ENCODE measurements at regions not wholly inside any gene's neighbourhood (a gene's known extent, or its start where the extent isn't known, plus 50 kb on each side); places are given as distances from the start of the nearest gene placed in this dataset.
"Not testable (repeated sequence)": the region's sequence is repeated elsewhere in the genome, so short reads cannot be mapped to it uniquely, and the experiment has no call there.

GRCh38 chr5:97936231-97936630, 753.2 kb upstream of the RIOK2 start:
- no peak for DNase-seq (ENCODE audit: low spot score)

GRCh38 chr5:97937846-97938245, 754.8 kb upstream of the RIOK2 start:
- no peak for DNase-seq (ENCODE audit: low spot score)

DNA sequence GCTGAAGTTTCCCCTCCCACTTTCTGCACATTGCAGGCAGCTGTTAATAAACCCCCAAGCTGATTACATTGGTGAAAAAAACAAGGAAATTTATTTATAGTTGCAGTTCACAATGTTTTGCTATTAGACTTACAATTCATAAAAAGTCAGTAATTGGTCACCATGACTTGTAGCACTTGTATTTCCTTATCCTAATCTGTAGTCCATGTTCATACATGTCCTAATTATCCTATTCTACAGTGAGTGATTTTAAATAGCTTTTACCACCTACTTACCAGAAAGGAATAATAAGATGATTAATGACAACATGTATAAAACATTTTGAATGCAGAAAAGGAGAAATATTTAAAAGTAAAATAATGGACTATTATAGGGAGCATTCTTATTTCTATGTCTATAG, 760.0 kb upstream of the RIOK2 start:
- no peak for DNase-seq (ENCODE audit: low spot score)

- DNase-seq (ENCODE audit: low spot score), result no peak
These were observed 768.1 kb upstream of the RIOK2 start for GRCh38 chr5:97951139-97951538.

GRCh38 chr5:97955450-97955849, 772.4 kb upstream of the RIOK2 start:
- no peak for DNase-seq (ENCODE audit: low spot score)

DNA sequence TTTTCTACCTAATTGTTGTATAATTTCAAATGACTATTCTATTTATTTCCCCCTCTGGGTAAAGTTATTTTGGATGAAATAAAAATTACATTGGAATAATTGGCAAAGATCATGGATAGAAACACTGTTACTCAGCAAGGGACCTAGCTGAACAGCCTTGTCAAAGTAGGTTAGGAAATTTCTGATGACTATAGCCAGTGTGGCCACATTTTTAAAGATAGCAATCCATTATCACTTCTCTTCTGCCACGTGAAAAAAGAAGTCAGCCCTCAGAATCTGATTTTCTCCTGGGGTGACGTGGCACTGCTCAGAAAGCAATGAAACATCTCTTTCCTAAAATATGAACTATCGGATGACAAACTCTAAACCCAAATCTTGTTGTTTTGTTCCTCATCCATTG, 784.2 kb upstream of the RIOK2 start:
- DNase-seq (ENCODE audit: low spot score), result no peak

- no peak for DNase-seq (ENCODE audit: low spot score)
These were observed 785.3 kb upstream of the RIOK2 start for GRCh38 chr5:97968346-97968745.

GRCh38 chr5:97979740-97980139, 793.7 kb upstream of the RGMB start:
- no peak for DNase-seq (ENCODE audit: low spot score)

- DNase-seq (ENCODE audit: low spot score), result no peak
These were observed 793.2 kb upstream of the RGMB start for GRCh38 chr5:97980291-97980690.

GRCh38 chr5:97986069-97986468, 787.4 kb upstream of the RGMB start:
- no peak for DNase-seq (ENCODE audit: low spot score)

DNA sequence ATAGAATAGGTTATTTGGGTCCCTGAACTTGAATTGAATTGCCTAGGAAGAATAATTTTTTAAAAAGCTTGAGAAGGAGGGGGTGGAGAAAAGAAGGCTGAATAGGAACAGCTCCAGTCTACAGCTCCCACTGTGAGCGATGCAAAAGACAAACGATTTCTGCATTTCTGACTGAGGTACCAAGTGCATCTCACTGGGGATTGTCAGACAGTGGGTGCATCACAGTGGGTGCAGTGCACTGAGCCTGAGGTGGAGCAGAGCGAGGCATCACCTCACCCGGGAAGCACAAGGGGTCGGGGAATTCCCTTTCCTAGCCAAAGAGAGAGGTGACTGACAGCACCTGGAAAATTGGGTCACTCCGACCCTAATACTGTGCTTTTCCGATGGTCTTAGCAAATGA, 782.2 kb upstream of the RGMB start:
- DNase-seq (ENCODE audit: low spot score), result no peak

GRCh38 chr5:97998941-97999340, 774.5 kb upstream of the RGMB start:
- DNase-seq (ENCODE audit: low spot score), result no peak

DNA sequence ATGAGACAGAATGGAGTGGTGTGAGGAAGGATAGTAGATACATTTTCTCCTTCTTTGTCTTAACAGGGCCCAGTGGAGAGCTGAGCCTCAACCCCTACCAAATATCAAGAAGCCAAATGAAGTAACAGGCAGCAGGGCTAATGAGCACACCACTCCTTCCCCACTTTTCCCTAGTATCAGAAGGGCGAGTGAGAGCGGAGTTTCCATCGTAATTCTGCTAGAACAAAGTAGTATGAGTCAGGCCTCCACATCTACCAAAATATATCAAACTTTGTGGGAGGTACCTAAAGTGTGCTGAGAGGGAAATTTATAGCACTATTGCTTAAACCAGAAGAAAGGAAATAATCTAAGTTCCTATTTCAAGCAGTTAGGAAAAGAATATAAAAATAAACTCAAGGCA, 769.0 kb upstream of the RGMB start:
- no peak for DNase-seq (ENCODE audit: low spot score)

- no peak for DNase-seq (ENCODE audit: low spot score)
These were observed 756.7 kb upstream of the RGMB start for GRCh38 chr5:98016771-98017170.

DNA sequence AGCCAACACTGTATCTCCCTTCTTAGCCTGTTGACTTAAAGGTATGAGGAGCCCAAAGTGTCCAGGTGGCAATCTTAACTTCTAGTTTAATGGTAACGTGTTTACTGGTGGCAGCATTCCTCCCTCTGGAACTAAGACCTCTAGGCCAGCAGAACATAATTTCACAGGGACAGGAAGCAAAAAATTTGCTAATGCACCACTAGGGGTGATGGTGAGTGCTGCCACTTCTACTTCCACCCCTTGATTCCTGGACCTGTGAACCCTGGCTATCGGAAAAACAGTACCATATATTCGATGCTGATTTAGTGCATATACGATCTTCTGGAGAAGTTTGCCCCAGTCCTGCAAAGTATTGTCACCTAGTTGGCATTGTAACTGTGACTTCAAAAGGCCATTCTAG, 743.2 kb upstream of the RGMB start:
- not testable (repeated sequence) for DNase-seq (ENCODE audit: low spot score)

DNA sequence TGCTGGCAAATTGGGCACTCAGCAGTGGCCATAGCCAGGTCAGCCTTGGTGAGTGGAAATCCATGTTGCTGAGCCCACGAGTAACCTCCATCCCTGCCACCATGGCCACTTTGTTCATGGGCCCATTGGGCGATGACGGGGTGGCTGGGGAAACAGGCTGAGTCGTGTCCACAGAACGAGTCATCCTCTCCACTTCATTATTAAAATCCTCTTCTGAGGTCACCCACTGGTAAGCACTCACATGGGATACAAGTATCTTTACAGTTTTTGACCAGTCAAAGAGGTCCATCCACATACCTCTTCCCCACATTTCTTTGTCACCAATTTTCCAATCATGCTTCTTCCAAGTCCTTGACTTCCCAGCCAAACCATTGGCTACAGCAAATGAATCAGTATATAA, 742.4 kb upstream of the RGMB start:
- DNase-seq (ENCODE audit: low spot score), result not testable (repeated sequence)

DNA sequence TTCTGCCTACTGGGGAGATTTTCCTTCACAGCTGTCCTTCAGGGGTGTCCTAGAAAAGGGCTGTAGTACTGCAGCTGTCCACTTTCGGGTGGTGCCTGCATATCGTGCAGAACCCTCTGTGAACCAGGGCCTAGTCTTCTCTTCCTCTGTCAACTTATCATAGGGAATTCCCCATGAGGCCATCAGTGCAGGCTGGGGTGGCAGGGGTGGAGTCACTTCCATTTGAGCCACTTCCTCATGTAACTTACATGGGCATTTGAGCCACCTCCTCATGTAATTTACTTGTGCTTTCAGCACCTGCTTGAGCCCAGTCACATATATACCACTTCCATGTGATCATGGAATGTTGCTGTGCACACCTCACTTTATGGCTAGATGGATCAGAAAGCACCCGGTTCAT, 742.0 kb upstream of the RGMB start:
- no peak for DNase-seq (ENCODE audit: low spot score)

DNA sequence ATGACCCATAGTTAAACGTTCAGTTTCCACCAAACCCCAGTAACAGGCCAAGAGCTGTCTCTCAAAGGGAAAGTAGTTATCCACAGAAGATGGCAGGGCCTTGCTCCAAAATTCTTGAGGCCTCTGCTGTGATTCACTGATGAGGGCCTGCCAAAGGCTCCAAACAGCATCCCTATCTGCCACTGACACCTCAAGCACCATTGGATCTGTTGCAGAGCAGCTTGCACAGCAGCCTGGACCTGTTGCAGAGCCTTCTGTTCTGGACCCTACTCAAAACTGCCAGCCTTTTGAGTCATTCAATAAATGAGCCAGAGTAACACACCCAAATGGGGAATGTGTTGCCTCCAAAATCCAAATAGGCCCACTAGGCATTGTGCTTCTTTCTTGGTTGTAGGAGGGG, 741.5 kb upstream of the RGMB start:
- DNase-seq (ENCODE audit: low spot score), result no peak

GRCh38 chr5:98041661-98042060, 731.8 kb upstream of the RGMB start:
- no peak for DNase-seq (ENCODE audit: low spot score)

- no peak for DNase-seq (ENCODE audit: low spot score)
These were observed 730.9 kb upstream of the RGMB start for GRCh38 chr5:98042521-98042920.

DNA sequence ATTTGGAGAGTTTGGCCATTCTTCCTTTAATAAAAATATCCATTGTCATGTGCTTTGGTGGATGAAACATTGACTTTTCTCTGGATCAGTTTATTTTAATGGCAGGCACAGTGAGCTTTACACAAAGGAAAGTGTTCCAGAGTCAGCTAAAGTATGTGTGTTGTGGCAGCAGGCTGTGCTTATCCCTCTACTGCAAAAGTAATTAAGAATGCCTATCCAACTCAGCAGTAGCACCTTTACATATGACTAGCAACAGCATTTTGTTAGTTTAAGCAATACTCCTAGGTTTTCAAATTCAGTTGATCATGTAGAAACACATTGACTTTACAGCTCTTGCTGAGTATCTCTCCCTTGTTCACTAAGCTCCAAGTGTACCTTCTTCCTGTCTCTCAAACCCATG, 730.5 kb upstream of the RGMB start:
- DNase-seq (ENCODE audit: low spot score), result no peak

DNA sequence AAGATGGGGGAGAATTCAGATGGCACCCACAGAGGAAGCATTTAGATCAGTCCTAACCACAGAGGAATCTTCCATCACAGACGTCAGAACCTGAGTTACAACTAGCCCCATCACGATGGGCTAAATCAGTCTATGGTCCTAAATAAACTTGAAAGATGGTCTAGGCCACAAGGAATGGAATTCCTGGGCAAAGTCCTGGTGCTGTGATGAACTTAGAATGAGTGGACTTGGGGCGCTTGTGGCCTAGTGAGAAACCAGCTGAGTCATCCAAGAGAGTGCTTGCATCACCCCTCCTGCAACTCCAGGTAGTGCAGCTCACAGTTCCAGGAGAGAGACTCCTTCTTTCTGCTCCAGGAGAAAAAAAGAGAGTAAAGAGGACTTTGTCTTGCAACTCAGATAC, 722.9 kb upstream of the RGMB start:
- DNase-seq (ENCODE audit: low spot score), result no peak

DNA sequence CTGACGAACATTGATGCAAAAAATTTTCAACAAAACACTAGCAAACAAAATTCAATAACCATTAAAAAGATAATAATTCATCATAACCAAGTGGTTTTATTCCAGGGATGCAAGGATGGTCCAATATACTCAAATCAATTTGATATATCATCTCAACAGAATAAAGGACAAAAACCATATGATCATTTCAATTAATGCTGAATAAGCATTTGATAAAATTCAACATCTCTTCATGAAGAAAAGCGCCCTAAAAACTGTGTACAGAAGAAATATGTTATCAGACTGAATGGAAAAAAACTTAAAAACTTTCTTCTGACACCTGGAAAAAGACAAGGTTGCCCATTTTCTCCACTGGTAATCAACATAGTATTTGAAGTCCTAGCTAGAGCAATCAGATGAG, 720.3 kb upstream of the RGMB start:
- no peak for DNase-seq (ENCODE audit: low spot score)

- DNase-seq (ENCODE audit: low spot score), result no peak
These were observed 713.3 kb upstream of the RGMB start for GRCh38 chr5:98060148-98060547.

GRCh38 chr5:98064118-98064685, 709.3 kb upstream of the RGMB start:
- DNase-seq (ENCODE audit: low spot score), result no peak
